NCI-H2029 (cell line): ENCODE measurements at regions not wholly inside any gene's neighbourhood (a gene's known extent, or its start where the extent isn't known, plus 50 kb on each side); places are given as distances from the start of the nearest gene placed in this dataset.

Experiments used
- DNase-seq: peaks from one replicate; lab custom pipeline; 2025; lab: John Stamatoyannopoulos, UW

DNA sequence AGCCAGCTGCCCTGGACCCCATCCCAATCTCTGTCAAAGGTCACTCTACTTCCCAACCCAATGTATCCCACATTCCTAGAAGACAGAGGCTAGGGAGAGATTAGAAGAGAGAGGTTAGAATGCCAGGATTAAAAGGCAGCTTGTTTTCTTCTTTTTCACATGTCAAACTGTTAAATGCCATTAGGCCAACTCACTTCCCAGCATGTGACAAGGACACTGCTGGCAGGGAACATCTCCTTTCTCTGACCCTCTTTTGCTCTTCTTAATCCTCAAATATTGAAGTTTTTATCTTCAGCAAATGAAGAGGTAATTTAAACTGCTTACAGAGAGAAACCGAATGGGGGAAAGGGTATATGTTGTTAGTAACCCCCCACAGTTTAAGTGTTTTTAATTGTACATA, 89.1 kb downstream of the BBS10 start:
- no peak for DNase-seq

DNA sequence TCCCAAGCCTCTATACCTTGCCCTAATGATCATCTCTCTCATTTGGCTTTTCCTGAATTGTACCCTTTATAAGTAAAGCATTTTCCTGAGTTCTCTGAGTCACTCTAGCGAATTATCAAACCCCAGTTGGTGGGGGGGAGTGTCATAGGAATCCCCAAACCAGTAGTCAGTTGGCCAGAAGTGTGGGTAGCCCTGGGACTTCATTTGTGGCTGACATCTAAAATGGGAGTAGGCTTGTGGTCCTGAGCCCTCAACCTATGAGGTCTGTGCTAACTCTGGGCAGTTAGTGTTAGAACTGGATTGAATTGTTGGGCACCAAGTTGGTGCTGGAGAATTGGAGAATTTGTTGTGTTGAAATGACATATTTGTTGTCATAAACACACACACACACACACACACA, 91.3 kb downstream of the BBS10 start:
- DNase-seq, result no peak

DNA sequence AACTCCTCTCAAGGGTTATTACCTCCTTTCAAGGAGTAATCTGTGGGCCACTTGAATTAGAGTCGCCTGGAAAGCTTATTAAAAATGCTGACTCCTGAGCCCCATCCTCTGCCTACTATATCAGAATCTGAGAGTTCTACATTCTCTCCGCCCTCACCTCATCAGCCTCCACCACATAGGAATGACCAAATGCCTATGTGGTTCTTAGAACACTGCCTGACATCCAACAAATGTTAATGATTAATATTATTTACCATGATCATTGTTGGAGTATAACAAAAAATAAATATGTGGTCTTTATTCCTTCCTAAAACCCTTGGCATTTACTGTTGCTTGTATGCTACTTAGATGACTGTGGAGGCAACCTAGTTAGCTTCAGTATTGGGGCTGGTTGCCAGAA, 91.9 kb downstream of the BBS10 start:
- no peak for DNase-seq

DNA sequence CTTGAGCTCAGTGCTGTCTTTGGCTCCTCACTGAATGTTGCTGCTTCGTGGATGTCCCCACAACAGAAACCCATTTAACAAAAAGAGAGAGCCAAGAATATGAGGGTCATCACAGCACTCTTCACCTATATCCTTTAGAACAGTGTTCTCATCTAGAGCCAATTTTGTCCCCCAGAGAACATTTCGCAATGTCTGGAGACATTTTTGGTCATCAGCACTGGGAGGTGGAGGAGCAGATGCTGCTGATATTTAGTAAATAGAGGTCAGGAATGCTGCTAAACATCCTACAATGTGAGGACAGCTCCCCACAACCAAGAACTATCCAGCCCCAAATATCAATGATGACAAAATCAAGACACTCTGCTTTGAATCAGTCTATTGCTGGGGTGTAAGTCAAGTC, 92.5 kb downstream of the BBS10 start:
- DNase-seq, result no peak

DNA sequence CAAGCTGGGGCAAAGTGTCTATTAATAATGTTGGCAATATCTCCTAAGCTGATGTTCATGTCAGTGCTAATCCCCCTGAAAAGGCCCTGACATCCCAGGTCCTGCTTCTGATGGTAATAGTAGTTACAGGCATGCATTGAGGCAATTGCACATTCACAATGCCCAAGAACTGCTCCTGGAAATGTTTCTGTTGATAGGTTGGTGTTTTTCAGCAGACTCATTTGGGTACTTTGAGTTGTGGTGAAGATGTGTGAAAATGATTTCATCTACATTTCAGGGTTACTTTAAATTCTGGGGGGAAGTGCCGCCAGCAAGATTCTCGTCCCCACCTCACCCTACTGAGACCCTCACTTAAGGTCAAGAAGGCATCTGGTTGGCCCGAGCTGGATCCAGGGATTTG, 92.9 kb downstream of the BBS10 start:
- no peak for DNase-seq

DNA sequence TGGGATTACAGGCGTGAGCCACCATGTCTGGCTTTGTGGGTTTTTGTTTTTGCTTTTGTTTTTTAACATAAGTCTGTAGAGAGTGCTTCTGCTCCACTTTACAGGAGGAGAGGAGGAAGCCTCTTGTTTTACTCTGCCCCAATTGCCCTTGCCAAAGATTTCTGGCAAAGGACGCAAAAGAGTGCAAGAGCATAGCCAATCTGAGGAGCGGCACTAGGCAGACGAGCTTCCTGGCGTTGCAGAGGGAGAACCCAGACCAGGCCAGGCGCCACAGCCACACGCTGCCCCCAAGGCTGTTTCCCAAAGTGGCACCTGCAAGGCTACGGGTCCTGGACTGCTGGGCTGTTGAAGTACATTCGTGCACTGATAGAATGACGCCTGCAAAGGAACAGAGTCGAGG, 96.2 kb downstream of the BBS10 start:
- DNase-seq, result no peak

DNA sequence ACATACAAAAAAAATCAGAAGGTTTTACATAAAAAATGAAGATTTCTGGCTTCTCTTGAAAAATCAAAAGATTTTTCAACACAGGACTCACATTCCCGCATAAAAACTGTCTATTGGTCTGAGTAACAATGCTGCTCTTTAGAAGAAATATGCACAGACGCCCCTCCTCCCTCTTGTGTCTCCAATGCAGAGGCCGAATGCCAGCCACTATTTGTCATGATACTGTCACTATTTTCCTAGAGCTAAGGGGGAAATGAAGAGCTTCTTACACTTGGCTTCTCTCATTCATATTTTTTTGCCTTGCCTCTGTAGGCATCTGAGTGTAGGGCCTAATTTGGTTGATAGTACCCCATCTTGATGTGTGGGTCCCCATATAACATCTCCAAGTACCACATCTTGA, 98.0 kb downstream of the BBS10 start:
- DNase-seq, result no peak

DNA sequence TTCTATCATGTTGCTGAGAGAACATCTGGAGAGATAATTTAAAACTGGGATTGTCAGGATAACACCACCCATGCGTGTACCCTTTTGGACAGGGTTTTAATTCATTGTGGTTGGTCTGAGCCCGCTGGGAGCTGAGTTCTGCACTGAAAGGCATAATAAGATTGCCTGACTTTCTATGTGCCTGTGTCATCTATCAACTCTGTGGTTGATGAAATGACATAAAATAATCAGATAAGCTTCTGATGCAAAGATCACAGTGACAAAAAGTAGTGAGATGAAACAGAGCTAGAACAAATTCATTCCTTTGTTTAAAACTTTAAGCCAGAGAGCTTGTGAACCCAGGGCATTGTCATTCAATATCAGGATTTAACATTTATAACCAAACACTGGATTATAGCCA, 98.7 kb downstream of the BBS10 start:
- DNase-seq, result no peak

DNA sequence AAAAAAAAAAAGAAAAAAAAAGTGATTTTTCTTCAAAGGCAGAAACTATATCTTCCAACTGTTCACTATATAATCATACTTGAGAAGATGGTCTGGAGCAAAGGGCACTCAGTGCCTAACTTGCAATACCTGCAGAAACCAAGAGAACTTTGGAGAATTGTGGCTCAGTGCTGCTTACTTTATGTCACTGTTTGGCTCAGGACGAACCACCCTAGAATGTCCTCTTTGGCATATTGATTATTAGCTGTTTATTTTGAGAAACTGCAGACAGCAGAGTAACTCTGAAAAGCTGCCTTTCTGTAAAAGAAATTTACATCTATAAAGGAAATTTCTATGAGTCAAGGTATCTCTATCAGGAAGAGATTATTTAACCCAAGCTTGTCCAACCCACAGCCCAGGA, 100.2 kb downstream of the BBS10 start:
- DNase-seq, result no peak

DNA sequence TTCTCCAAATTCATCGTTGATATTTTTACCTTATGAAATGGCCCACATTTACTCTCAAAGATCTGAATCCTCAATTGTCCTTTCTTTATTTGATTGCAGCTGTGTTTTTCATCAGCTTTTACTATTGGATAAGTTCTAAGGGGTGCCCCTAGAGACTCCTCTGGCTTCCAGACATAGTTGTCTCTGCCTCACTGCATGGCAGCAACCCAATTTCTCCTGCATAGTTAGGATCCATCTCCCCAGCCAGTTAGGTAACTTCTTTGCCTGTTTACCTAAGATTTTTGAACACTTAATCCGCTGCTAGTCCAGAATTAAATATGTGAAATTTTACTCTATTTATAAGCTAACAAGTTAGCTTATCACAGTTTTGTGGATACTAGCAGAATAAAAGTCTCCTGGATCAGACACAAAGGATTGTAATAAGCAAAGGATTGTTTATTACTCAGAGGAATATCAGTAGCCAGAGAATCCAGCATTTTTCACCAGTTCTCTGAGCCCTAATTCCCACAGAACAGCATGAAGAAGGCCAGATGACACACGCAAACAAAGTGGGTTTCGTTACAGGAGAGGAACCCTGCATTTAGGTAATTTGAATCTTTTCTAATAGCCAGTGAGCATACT, 101.1 kb downstream of the BBS10 start:
- DNase-seq, result no peak

DNA sequence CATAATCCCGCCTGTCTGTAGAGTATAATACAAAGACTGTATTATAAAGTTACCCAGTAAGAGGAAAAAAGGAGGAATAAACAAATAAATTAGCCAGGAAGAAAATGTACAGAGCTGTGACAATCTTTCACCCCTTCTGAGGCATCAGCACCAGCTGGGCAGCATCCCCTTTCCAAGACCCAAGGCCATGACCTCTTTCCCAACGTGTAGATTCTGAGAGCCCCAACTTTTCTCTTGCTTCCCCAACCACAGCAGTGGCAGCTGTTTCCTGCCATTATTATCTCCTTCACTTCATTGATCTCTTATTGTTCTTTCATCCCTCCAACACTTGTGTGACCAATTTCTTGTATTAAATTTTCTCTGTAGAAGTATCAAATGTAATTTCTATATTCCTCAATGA, 101.6 kb downstream of the BBS10 start:
- DNase-seq, result no peak

DNA sequence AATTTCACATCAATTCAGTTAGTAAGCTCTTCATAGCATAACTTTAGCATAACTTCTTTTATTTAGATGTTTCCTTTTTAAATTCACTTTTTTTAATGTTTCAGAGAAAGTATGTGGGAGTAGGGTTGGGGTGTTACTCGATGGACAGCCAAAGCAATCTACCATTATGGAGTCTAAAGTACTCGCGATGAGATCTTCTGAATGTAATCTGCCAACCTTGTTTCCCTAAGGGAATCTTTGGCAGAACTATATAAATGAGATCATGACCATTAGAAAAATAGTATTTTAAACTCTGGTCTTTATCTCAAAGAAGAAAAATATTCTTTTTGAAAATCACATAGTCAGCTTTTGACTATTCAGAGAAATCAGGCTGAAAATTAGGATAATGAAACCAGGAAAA, 103.9 kb downstream of the BBS10 start:
- no peak for DNase-seq

DNA sequence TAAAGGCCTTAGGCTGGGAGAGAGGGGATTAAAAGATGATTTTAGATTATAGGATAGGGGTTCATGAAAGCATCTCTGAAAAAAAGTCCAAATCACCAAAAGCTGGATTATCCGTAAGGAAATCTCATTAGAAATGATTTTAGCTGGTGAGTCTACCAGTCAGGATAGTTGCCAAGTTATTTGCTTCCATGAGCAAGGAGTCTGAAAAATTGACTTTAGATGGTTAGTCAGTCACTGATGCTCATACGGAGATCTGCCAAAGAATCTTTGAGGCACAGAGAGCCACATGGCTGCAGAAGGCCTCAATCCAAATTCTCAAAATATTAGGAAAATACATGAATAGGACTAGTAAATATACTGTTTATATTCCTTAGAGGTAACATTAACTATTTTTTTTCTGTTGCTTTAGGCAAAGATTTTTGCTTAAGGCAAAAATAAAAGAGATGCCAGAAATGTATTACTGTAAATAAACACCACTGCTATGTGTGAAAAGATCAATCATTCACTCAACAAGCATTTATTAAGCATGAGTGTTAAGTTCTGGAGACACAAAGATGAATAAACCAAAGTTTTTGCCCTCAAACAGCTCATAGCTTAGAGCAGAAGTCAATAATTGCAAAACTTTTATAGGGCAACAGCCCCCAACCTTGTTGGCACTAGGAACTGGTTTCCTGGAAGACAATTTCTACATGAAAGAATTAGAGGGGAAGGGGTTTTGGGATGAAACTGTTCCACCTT, 105.2 kb downstream of the BBS10 start:
- DNase-seq, result no peak

DNA sequence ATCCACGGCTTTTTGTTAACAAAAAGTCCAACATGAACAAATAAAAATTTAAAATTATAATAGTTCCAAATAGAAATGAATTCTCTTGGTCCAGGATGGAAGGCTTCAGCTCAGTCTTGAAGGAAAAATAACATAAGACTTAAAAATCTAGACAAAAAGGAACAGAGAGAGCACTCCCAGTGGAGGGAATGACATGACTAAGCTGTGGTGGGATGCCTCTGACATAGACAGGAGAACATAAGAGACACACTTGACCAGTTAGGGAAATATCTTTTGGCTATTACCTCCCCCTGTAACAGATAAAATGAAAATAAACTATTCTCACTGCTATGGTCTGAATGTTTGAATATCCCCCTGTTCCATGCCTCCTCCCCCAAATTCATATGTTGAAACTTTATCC, 106.8 kb downstream of the BBS10 start:
- DNase-seq, result no peak

DNA sequence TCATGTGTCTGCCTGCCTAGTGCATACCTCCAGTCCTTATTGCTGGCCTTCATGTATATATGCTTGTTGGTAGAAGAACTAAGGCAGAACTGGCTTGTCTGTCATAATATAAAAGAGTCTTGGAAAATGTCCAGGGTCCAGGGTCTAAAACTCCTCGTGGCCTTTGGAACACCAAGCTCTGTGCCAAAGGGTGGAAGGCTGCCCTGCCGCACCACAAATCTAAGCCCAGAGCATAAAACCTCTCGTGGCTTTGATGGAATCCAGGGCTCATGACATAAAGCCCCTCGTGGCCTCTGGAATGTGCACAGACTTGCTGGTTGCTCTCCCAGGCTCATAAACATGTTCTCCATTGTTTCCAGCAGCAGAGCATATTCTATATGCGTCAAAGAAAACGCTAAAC, 107.9 kb downstream of the BBS10 start:
- no peak for DNase-seq

DNA sequence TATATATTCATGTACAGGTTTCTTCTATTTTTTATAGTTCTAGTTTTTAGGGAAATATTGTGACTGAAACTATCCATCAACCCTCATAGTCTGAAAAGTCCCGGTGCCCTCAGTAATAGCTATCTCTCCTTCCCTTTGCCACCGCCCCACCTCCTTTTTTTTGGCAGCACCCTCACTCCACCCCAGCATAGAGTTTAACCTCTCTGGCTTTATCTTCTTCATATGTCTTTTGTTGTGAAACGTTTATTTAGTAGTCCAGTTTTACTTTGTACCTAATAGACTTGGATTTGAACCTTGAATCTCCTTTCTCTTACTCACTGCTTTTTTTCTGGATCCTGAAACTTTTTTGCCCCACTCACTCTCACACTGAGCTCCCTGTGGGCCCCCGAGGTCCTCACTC, 109.5 kb downstream of the BBS10 start:
- no peak for DNase-seq

DNA sequence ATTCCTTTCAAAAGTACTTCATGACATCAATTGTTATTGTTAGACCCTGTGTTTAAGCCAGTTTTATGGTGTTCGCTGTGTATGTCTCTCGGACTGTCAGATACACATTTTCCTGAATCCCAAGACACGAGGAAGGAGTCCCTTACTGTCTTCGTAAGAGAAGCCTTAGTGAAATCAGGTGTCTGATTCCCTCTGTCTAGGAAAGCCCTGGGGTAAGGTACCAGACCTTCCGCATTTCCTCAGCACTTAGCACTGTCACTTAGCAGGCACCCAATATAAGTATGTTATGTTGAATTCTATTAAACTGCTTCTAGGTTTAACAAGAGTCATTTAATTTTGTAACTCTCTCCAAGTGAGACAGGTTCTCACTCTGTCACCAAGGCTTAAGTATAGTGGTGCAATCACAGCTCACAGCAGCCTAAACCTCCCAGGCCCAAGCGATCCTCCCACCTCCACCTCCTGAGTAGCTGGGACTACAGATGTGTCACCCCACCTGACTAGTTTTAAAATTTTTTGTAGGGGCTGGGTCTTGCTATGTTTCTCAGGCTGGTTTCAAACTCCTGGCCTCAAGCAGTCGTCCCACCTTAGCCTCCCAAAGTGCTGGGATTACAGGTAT, 111.0 kb downstream of the BBS10 start:
- no peak for DNase-seq

DNA sequence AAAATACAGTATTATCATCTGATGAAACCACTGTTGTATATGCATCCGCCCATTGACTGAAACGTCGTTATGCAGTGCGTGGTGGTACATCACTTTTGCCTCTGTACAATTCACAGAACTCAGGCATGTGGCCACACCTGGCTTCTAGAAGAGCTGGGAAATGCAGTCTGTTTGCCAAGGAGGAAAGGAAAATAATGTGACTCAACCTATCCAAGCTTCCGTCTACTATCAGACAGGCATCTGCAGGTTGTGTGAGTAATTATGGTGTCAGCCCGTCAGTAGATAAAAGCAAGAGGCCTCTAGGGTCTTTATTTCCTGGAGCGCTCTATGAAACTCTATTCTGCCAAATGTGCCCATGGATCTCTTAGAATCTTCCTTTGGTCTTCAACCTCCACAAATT, 111.6 kb downstream of the BBS10 start:
- no peak for DNase-seq

DNA sequence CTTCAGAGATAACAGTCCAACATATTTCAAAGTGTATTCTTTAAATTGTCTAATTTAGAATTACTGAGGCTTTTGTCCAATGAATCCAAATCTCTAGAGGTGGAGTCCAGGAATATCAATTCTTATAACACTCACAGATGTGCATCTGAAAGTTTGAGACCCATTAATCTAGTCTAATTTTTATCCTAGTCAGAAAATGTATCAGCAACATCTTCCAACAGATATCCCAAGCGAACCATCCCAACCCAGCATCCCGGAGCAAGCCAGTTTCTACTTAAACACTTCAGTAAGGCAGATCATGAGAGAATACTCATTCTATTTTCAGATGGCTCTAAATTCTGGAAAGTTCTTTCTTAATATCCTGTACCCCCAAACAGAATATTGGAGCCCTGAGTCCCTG, 113.5 kb downstream of the BBS10 start:
- DNase-seq, result no peak

DNA sequence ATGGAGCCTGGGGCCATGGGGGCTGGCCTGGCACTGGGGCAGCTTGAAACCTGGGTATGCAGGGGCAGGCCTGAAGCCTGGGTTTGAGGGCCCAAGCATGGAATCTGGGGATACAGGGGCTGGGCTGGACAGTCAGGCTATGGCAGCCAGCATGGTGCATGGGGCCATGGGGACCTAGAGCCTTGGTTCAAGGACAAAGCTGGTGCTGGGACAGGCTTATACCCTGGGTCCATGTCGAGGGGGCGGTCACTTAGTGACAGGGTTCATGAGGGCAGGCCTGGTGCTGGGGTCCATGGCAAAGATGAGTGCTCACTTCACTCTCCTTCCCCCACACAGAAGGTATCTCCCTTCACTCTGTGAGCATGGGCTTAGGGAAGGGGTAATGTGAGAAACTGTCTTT, 116.2 kb downstream of the BBS10 start:
- DNase-seq, result no peak

DNA sequence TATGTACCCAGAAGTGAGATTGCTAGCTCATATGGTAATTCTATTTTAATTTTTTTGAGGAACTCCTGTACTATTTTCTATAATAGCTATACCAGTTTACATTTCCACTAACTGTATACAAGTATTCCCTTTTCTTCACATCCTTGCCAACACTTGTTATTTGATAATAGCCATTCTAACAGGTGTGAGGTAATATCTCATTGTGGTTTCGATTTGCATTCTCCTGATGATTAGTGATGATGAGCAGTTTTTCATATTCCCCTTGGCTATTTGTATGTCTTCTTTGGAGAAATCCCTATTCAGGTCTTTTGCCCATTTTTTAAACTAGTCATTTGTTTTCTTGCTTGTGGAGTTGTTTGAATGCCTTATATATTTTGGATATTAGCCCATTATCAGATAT, 121.3 kb downstream of the BBS10 start:
- no peak for DNase-seq

DNA sequence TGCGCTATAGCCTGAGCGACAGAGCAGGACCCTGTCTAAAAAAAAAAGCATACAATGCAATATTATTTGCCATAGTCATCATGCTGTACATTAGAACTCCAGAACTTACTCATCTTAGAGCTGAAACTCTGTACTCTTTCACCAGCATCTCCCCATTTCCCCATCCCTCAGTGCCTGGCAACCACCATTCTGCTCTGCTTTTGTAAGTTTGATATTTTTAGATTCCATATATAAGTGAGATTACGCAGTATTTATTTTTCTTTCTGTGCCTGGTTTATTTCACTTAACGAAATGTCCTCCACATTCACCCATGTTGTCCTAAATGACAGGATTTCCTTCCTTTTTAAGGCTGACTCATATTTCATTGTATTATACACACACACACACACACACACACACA, 121.8 kb downstream of the BBS10 start:
- DNase-seq, result no peak

DNA sequence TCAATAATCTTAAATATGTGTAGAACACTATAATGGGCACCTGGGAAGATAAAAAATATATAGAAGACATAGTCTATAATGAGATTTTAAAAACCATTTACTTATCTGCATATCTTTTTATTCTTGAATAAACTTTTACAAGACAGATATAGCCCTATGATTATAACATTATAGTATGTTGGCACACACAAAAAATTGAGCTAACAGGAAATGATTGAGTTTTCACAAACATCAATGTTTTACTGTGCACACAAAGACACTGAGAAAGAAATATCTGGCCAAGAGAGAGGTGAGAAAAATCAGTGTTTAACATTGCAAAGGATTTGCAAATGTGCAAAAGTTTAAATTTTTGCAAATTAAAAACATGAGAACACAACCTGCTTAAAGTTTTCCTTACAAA, 124.3 kb downstream of the BBS10 start:
- no peak for DNase-seq

DNA sequence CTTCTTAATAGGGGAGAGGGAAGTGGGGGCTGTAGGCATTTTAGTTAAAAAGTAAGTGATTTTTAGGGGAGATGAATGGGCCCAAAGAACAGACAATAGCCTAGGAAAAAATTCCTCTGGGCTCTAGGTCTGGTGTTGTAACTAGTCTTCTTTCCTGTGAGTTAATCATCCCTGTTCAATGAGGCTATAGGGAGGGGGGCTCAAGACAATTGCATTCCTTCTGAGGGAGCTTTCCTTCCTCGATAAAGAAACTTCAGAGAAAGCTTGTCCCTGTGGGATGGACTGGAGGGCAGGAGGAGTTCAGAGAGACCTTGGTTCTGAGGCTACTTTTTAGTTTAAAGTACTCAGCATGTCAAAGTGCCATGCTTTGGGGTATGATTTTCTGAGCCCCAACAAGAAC, 127.2 kb downstream of the BBS10 start:
- DNase-seq, result no peak
